Endothelial cell (in vitro differentiated cells): ENCODE measurements at regions not wholly inside any gene's neighbourhood (a gene's known extent, or its start where the extent isn't known, plus 50 kb on each side); places are given as distances from the start of the nearest gene placed in this dataset.

Experiments used
- DNase-seq: peaks from one replicate; pipeline ENCODE4 v3.0.0; 2021; ENCODE audit warnings: low spot score
- H3K27ac Mint-ChIP-seq: one replicate; pipeline ENCODE4 v1.8.0; 2021; ENCODE audit warnings: mixed read lengths, inconsistent platforms; ENCODE audit not compliant: unreplicated experiment
- H3K27me3 Mint-ChIP-seq: one replicate; pipeline ENCODE4 v1.8.0; 2021; ENCODE audit warnings: mild to moderate bottlenecking, moderate library complexity, mixed read lengths, inconsistent platforms; ENCODE audit not compliant: unreplicated experiment
- H3K36me3 Mint-ChIP-seq: one replicate; pipeline ENCODE4 v1.8.0; 2021; ENCODE audit warnings: mild to moderate bottlenecking, low read depth, mixed read lengths, inconsistent platforms; ENCODE audit not compliant: unreplicated experiment
- H3K4me1 Mint-ChIP-seq: one replicate; pipeline ENCODE4 v1.8.0; 2021; ENCODE audit warnings: mild to moderate bottlenecking, mixed read lengths, inconsistent platforms; ENCODE audit not compliant: unreplicated experiment
- H3K4me3 Mint-ChIP-seq: one replicate; pipeline ENCODE4 v1.8.0; 2021; ENCODE audit warnings: mild to moderate bottlenecking, mixed read lengths, inconsistent platforms; ENCODE audit not compliant: unreplicated experiment
- H3K9me3 Mint-ChIP-seq: one replicate; pipeline ENCODE4 v1.8.0; 2021; ENCODE audit warnings: mixed read lengths, inconsistent platforms; ENCODE audit not compliant: unreplicated experiment
- CTCF ChIP-seq: fragments of 200-600 bp; sonication (generic); IDR thresholded peaks from one replicate; pipeline ENCODE4 v1.5.0; 2021; ENCODE audit warnings: antibody characterized with exemption; ENCODE audit not compliant: unreplicated experiment

DNA sequence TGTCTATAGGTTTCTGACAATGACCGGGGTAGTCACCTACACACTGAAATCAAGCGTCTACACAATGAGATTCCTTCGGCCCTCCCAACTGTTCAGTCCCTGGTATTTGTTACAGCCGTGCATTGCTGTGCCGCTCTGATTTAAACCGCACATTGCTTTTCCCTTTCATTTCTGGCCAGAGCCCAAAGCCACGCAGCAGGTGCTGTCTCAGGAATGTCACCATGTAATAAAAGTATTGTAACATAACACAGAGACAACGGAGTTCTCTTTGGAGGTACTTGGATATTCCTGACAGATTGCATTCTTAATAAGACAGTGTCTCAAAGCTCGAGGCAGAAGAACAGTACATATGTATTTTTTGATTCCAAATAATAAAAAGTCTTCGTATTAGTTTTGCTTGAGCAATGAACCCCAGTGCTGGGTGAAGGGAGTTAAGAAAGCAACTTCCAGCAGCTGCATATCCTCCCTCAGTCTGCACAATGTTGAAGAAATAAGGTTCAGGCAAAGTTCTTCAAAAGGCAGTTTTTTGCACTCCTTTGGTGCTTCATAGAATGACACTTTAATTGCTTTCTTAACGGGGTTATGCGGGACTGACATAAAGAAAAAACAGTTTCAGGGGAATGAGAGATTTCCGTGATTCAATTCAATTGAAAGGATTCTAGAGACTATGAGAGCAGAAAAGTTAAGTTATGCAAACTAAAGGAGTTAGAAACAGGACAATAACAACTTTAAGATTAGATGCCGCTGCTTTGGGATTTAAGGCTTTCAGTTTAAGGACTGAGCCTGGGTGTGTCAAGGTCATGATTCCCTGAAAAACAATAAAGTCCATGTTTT, 288.7 kb upstream of the FLRT2 start:
- H3K9me3 Mint-ChIP-seq, result no peaks in the 10 kb centered on the region
- no peaks in the 10 kb centered on the region for H3K27me3 Mint-ChIP-seq
- DNase-seq, result no peak
- no peaks in the 10 kb centered on the region for H3K36me3 Mint-ChIP-seq
- H3K4me1 Mint-ChIP-seq, result no peaks in the 10 kb centered on the region
- H3K4me3 Mint-ChIP-seq, result no peak overlapping the region
- no peak for TF ChIP-seq CTCF
- no peak overlapping the region for H3K27ac Mint-ChIP-seq

GRCh38 chr14:85242666-85243065, 287.3 kb upstream of the FLRT2 start:
- Mint-ChIP-seq H3K4me3 (no peak overlapping the region), H3K36me3 (no peaks in the 10 kb centered on the region), H3K27ac (no peak overlapping the region), H3K4me1 (no peaks in the 10 kb centered on the region), H3K27me3 (no peaks in the 10 kb centered on the region), H3K9me3 (no peaks in the 10 kb centered on the region)
- TF ChIP-seq CTCF, result no peak
- DNase-seq, result no peak

GRCh38 chr14:85243321-85243720, 286.6 kb upstream of the FLRT2 start:
- H3K4me3 Mint-ChIP-seq, result no peak overlapping the region
- no peaks in the 10 kb centered on the region for H3K36me3 Mint-ChIP-seq
- no peak for TF ChIP-seq CTCF
- DNase-seq, result no peak
- H3K27me3 Mint-ChIP-seq, result no peaks in the 10 kb centered on the region
- no peaks in the 10 kb centered on the region for H3K4me1 Mint-ChIP-seq
- no peaks in the 10 kb centered on the region for H3K9me3 Mint-ChIP-seq
- H3K27ac Mint-ChIP-seq, result no peak overlapping the region

DNA sequence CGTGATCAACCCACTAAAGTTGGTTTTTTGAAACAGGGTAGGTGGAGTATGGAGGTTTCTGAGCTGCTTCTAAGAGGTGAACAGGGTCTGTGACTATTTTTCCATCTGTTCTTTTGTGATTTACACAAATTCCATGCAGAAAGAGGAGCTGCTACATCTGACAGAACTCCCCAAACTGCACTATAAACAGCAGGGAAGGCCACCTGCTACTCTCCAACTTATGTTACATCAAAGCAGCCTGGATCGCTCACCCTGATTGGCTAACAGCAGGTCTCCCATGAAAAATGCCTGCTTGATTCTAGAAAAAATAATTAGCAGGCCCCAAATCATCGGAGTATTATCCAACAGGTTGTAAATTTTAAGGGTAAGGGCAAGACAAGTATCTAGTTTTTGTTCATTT, 282.9 kb upstream of the FLRT2 start:
- H3K4me3 Mint-ChIP-seq, result no peak overlapping the region
- peaks cover 6% of the 10 kb centered on the region for H3K4me1 Mint-ChIP-seq
- no peak for DNase-seq
- H3K27ac Mint-ChIP-seq, result no peak overlapping the region
- peaks cover 3% of the 10 kb centered on the region for H3K27me3 Mint-ChIP-seq
- TF ChIP-seq CTCF, result no peak
- no peaks in the 10 kb centered on the region for H3K9me3 Mint-ChIP-seq
- H3K36me3 Mint-ChIP-seq, result no peaks in the 10 kb centered on the region

- no peak for DNase-seq
- Mint-ChIP-seq H3K27ac (no peak overlapping the region), H3K4me1 (peaks cover 6% of the 10 kb centered on the region), H3K4me3 (no peak overlapping the region), H3K27me3 (peaks cover 3% of the 10 kb centered on the region), H3K9me3 (no peaks in the 10 kb centered on the region), H3K36me3 (no peaks in the 10 kb centered on the region)
- TF ChIP-seq CTCF, result no peak
These were observed 280.9 kb upstream of the FLRT2 start for GRCh38 chr14:85248881-85249635.
